ENCODE measurements at regions not wholly inside any gene's neighbourhood (a gene's known extent, or its start where the extent isn't known, plus 50 kb on each side); places are given as distances from the start of the nearest gene placed in this dataset.

- intact Hi-C loops (cut with micrococcal nuclease; ENCODE audit: unreplicated experiment): loop anchor here (10.0 kb wide), 2 partner anchors 213 to 353 kb away; no protein-coding TSS in a partner anchor
- CTCF ChIA-PET: interaction anchor here (0.6 kb wide), 1 partner anchor 440 kb away, joined by 4 read pairs; no protein-coding TSS in a partner anchor
- H3K79me2 ChIP-seq (ENCODE audit: low read depth): no peaks in the 10 kb centered on the region
Observed at GRCh38 chr7:155381852-155382801, 75.8 kb upstream of the EN2 start.

GRCh38 chr7:155382802-155383171 is 75.1 kb upstream of the EN2 start:
- ChIA-PET CTCF (no interaction called here), POLR2A (ENCODE audit: unreplicated experiment) (no interaction called here)
- Histone ChIP-seq H3K27me3 (ENCODE audit: insufficient read depth, low read depth) (peaks cover 100% of the 10 kb centered on the region), H3K9me2 (ENCODE audit: insufficient read depth) (no peaks in the 10 kb centered on the region), H3K9me3 (ENCODE audit: insufficient read depth, low read depth) (no peaks in the 10 kb centered on the region), H3K27ac (no peak overlapping the region), H4K20me1 (ENCODE audit: insufficient read depth) (no peaks in the 10 kb centered on the region), H2AFZ (no peak overlapping the region), H3K36me3 (ENCODE audit: low read depth) (no peaks in the 10 kb centered on the region), H3K4me1 (replicated peaks; ENCODE audit: insufficient read depth) (no peaks in the 10 kb centered on the region), H3K4me3 (no peak overlapping the region), H3K79me2 (ENCODE audit: low read depth) (no peaks in the 10 kb centered on the region), H3K4me2 (no peak overlapping the region), H3F3A (ENCODE audit: insufficient read depth, low read depth) (no peaks in the 10 kb centered on the region)
- DNase-seq: no peak
- BruUV-seq (replicated peaks): no TSS peak
- TF ChIP-seq CTCF (conservative IDR thresholded peaks at IDR 0.05) (no peak), EZH2 (IDR thresholded peaks at IDR 0.05; ENCODE audit: low read depth) (no peak)
- intact Hi-C loops (cut with micrococcal nuclease; ENCODE audit: unreplicated experiment): loop anchor here (10.0 kb wide), 2 partner anchors 212 to 352 kb away; no protein-coding TSS in a partner anchor

More at GRCh38 chr7:155381852-155382801, 75.8 kb upstream of the EN2 start:
- no peak overlapping the region for H3K27ac ChIP-seq
- H3K4me1 ChIP-seq (replicated peaks; ENCODE audit: insufficient read depth): no peaks in the 10 kb centered on the region
- H4K20me1 ChIP-seq (ENCODE audit: insufficient read depth): no peaks in the 10 kb centered on the region
- TF ChIP-seq CTCF (conservative IDR thresholded peaks at IDR 0.05) (no peak), EZH2 (IDR thresholded peaks at IDR 0.05; ENCODE audit: low read depth) (no peak)
- no peaks in the 10 kb centered on the region for H3F3A ChIP-seq (ENCODE audit: insufficient read depth, low read depth)
- no peaks in the 10 kb centered on the region for H3K9me2 ChIP-seq (ENCODE audit: insufficient read depth)
- peaks cover 100% of the 10 kb centered on the region for H3K27me3 ChIP-seq (ENCODE audit: insufficient read depth, low read depth)
- no peak overlapping the region for H2AFZ ChIP-seq
- H3K4me3 ChIP-seq: no peak overlapping the region
- no peaks in the 10 kb centered on the region for H3K9me3 ChIP-seq (ENCODE audit: insufficient read depth, low read depth)
- no peaks in the 10 kb centered on the region for H3K36me3 ChIP-seq (ENCODE audit: low read depth)
- DNase-seq: no peak
- H3K4me2 ChIP-seq: no peak overlapping the region
- no TSS peak for BruUV-seq (replicated peaks)
- POLR2A ChIA-PET (ENCODE audit: unreplicated experiment): no interaction called here

GRCh38 chr7:155383756-155384491 is 74.0 kb upstream of the EN2 start:
- H3K9me2 ChIP-seq (ENCODE audit: insufficient read depth): no peaks in the 10 kb centered on the region
- no TSS peak for BruUV-seq (replicated peaks)
- no peaks in the 10 kb centered on the region for H3K9me3 ChIP-seq (ENCODE audit: insufficient read depth, low read depth)
- H3F3A ChIP-seq (ENCODE audit: insufficient read depth, low read depth): no peaks in the 10 kb centered on the region
- H3K27ac ChIP-seq: no peak overlapping the region
- TF ChIP-seq CTCF (conservative IDR thresholded peaks at IDR 0.05) (no peak), EZH2 (IDR thresholded peaks at IDR 0.05; ENCODE audit: low read depth) (no peak)
- no peak overlapping the region for H2AFZ ChIP-seq
- H3K27me3 ChIP-seq (ENCODE audit: insufficient read depth, low read depth): peaks cover 100% of the 10 kb centered on the region
- no peak for DNase-seq
- no peaks in the 10 kb centered on the region for H3K36me3 ChIP-seq (ENCODE audit: low read depth)
- no peaks in the 10 kb centered on the region for H3K79me2 ChIP-seq (ENCODE audit: low read depth)
- no peaks in the 10 kb centered on the region for H4K20me1 ChIP-seq (ENCODE audit: insufficient read depth)
- H3K4me1 ChIP-seq (replicated peaks; ENCODE audit: insufficient read depth): no peaks in the 10 kb centered on the region
- ChIA-PET CTCF (no interaction called here), POLR2A (ENCODE audit: unreplicated experiment) (interaction anchor here (0.6 kb wide), 1 partner anchor 388 kb away, joined by 3 read pairs; no protein-coding TSS in a partner anchor)
- intact Hi-C loops (cut with micrococcal nuclease; ENCODE audit: unreplicated experiment): loop anchor here (10.0 kb wide), 2 partner anchors 211 to 351 kb away; no protein-coding TSS in a partner anchor
- H3K4me3 ChIP-seq: no peak overlapping the region
- H3K4me2 ChIP-seq: no peak overlapping the region
